GM12878 (cell line): ENCODE measurements at regions not wholly inside any gene's neighbourhood (a gene's known extent, or its start where the extent isn't known, plus 50 kb on each side); places are given as distances from the start of the nearest gene placed in this dataset.

Experiments
- CBX3 ChIP-seq: fragments of 200-600 bp; sonication (generic); IDR thresholded peaks from 2 replicates; pipeline ENCODE4 v1.6.1; 2016; ENCODE audit warnings: low read depth, borderline replicate concordance
- CEBPB ChIP-seq, 2 experiments: fragments of 150-350 bp in 1 of 2; IDR thresholded peaks; 2 replicates each; pipeline ENCODE4 v1.6.1; 2012 to 2014; ENCODE audit warnings: low read depth in 2 of 2, low read length in 2 of 2, borderline replicate concordance in 1 of 2, inconsistent platforms in 1 of 2
- HDAC2 ChIP-seq: fragments of 200-600 bp; sonication (generic); IDR thresholded peaks from 2 replicates; pipeline ENCODE4 v1.6.1; 2017
- POLR2A ChIP-seq: IDR thresholded peaks from 2 replicates; pipeline ENCODE4 v1.6.1; 2011; ENCODE audit warnings: low read depth, mild to moderate bottlenecking, low read length
- POLR2AphosphoS5 ChIP-seq: IDR thresholded peaks from 2 replicates; pipeline ENCODE4 v1.6.1; 2011; ENCODE audit warnings: mild to moderate bottlenecking, low read length, inconsistent platforms
- TF ChIP-seq, protein P1 (sequence below), 3 experiments: IDR thresholded peaks in 2 of 3; conservative IDR thresholded peaks in 1 of 3; 2 replicates each; pipeline ENCODE4 v1.5.1; 2011; ENCODE audit warnings: low read depth in 3 of 3, low read length in 3 of 3, mild to moderate bottlenecking in 3 of 3, control low read depth in 2 of 3, moderate library complexity in 2 of 3, inconsistent platforms in 1 of 3, mixed read lengths in 1 of 3; ENCODE audit not compliant: control insufficient read depth in 2 of 3, insufficient read depth in 1 of 3; ENCODE audit errors: extremely low read depth in 1 of 3

DNA sequence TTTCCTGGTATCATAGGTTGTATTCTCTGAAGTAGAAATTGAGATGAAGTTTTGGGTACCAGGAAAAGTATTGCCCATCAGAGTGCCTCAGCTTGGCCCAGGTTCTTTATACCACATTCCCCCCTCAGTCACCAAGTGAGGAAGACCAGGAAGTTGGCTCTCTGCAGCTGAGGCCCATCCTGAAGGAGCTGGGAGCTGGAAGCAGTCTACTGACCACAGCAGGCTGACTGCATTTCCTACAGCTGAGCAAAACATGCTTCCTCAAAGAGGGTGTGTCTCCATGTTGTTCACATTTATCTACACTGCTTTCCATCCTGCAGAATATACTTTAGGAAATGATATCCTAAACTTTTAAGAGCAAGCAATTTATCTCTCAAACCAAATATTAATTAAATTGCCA lies 654.6 kb downstream of the ELAVL2 start:
- TF ChIP-seq, protein P1, sequence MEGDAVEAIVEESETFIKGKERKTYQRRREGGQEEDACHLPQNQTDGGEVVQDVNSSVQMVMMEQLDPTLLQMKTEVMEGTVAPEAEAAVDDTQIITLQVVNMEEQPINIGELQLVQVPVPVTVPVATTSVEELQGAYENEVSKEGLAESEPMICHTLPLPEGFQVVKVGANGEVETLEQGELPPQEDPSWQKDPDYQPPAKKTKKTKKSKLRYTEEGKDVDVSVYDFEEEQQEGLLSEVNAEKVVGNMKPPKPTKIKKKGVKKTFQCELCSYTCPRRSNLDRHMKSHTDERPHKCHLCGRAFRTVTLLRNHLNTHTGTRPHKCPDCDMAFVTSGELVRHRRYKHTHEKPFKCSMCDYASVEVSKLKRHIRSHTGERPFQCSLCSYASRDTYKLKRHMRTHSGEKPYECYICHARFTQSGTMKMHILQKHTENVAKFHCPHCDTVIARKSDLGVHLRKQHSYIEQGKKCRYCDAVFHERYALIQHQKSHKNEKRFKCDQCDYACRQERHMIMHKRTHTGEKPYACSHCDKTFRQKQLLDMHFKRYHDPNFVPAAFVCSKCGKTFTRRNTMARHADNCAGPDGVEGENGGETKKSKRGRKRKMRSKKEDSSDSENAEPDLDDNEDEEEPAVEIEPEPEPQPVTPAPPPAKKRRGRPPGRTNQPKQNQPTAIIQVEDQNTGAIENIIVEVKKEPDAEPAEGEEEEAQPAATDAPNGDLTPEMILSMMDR (IDR thresholded peaks at IDR 0.05 in 2 of 3, conservative IDR thresholded peaks at IDR 0.05 in 1 of 3; ENCODE audit: control insufficient read depth in 2 of 3, extremely low read depth in 1 of 3, insufficient read depth in 1 of 3, low read depth in 3 of 3, low read length in 3 of 3) = no peak
- TF ChIP-seq CEBPB (IDR thresholded peaks at IDR 0.05; ENCODE audit: borderline replicate concordance in 1 of 2, low read depth in 2 of 2, low read length in 2 of 2) (no peak), CBX3 (no peak), POLR2A (no peak), HDAC2 (no peak), POLR2AphosphoS5 (no peak)
